ENCODE measurements at regions not wholly inside any gene's neighbourhood (a gene's known extent, or its start where the extent isn't known, plus 50 kb on each side); places are given as distances from the start of the nearest gene placed in this dataset.

DNA sequence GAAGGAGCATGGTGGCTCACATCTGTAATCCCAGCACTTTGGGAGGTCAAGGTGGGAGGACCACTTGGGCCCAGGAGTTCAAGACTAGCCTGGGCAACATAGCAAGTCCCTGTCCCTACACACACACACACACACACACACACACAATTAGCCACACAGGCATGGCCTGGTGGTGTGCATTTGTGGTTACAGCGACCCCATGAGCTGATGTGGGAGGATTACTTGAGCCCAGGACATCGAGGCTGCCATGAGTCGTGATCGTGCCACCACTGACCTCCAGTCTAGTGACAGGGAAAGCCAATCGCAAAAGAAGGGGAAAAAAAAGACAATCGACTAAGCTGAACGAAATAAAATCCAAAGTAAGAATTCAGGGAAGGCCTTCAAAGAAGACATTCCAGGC is 67.9 kb downstream of the TBX3 start:
- Histone ChIP-seq H3K4me1 (ENCODE audit: control insufficient read depth in 5 of 5, insufficient read depth in 5 of 5, low read length in 5 of 5) (peaks cover 0 to 2% (median 0%) of the 10 kb centered on the region in 5 donors), H3K9ac (ENCODE audit: insufficient read depth in 1 of 2, low read length in 2 of 2) (no peak overlapping the region), H3K4me3 (no peak overlapping the region), H3K27me3 (ENCODE audit: control insufficient read depth in 3 of 3, insufficient read depth in 3 of 3, low read length in 2 of 3) (peaks cover 0 to 2% (median 0%) of the 10 kb centered on the region in 3 donors), H3K9me3 (ENCODE audit: control insufficient read depth in 4 of 4, insufficient read depth in 3 of 4, low read length in 3 of 4) (peaks cover 0 to 5% (median under 1%) of the 10 kb centered on the region in 4 donors), H3K36me3 (ENCODE audit: control insufficient read depth in 4 of 4, insufficient read depth in 4 of 4, low read length in 4 of 4) (no peaks in the 10 kb centered on the region), H3K27ac (ENCODE audit: low read depth in 1 of 2, low read length in 1 of 2) (no peak overlapping the region)
- TF ChIP-seq, protein P1, sequence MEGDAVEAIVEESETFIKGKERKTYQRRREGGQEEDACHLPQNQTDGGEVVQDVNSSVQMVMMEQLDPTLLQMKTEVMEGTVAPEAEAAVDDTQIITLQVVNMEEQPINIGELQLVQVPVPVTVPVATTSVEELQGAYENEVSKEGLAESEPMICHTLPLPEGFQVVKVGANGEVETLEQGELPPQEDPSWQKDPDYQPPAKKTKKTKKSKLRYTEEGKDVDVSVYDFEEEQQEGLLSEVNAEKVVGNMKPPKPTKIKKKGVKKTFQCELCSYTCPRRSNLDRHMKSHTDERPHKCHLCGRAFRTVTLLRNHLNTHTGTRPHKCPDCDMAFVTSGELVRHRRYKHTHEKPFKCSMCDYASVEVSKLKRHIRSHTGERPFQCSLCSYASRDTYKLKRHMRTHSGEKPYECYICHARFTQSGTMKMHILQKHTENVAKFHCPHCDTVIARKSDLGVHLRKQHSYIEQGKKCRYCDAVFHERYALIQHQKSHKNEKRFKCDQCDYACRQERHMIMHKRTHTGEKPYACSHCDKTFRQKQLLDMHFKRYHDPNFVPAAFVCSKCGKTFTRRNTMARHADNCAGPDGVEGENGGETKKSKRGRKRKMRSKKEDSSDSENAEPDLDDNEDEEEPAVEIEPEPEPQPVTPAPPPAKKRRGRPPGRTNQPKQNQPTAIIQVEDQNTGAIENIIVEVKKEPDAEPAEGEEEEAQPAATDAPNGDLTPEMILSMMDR (IDR thresholded peaks at IDR 0.05; ENCODE audit: control extremely low read depth, extremely low read depth) = no peak
- DNase-seq (no peak), ATAC-seq (ENCODE audit: insufficient read depth, low FRiP score) (no peak)
- WGBS, 2 donors = 88 to 89% methylated on average over 7 of the region's 7 CpGs

DNA sequence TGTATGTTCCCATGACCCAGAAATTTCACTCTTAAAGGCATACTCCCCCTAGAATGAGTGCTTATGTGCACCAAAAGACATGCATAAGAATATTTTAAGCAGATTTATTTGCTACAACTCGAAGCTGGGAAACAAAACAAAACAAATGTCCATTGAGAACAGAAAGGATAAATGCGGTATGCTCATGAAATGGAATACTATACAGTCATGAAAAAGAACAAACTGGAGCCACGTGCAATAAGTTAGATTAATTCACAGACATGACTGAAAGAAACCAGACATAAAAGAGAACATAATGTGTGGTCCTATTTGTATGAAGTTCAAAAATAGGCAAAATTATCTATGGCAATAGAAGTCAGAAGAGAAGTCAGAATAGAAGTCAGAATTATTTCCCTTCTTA is 69.9 kb downstream of the TBX3 start:
- ATAC-seq (ENCODE audit: insufficient read depth, low FRiP score) = no peak
- WGBS, 2 donors = 70 to 77% methylated on average over 3 of the region's 3 CpGs

DNA sequence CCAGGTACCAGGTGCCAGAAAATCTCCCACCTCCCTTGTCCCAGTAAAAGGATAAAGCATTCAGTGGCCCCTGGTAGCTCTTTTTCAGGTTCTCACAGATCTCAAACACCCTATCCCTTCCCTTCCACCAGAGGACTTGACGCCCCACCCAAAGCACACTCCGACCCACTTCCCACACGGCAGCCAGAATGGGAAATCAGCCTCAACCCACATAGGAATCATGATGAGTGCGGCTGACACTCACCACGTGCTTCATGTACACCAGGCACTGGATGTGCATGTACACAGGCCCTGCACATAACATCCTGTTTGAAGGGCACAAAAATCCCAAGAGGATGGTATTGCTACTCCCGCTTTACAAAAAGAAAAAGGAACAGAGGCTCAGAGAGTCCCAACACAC is 71.9 kb downstream of the TBX3 start:
- Histone ChIP-seq H3K36me3 (ENCODE audit: control insufficient read depth in 4 of 4, insufficient read depth in 4 of 4, low read length in 4 of 4) (no peaks in the 10 kb centered on the region), H3K9ac (ENCODE audit: insufficient read depth in 1 of 2, low read length in 2 of 2) (no peak overlapping the region), H3K4me1 (ENCODE audit: control insufficient read depth in 5 of 5, insufficient read depth in 5 of 5, low read length in 5 of 5) (peaks cover 0 to 2% (median 0%) of the 10 kb centered on the region in 5 donors), H3K27ac (ENCODE audit: low read depth in 1 of 2, low read length in 1 of 2) (no peak overlapping the region), H3K27me3 (ENCODE audit: control insufficient read depth in 3 of 3, insufficient read depth in 3 of 3, low read length in 2 of 3) (peaks cover 0 to 7% (median 0%) of the 10 kb centered on the region in 3 donors), H3K9me3 (ENCODE audit: control insufficient read depth in 4 of 4, insufficient read depth in 3 of 4, low read length in 3 of 4) (peaks cover 0 to 5% (median 0%) of the 10 kb centered on the region in 4 donors), H3K4me3 (no peak overlapping the region)
- TF ChIP-seq, protein P1 (IDR thresholded peaks at IDR 0.05; ENCODE audit: control extremely low read depth, extremely low read depth) = no peak
- DNase-seq (no peak), ATAC-seq (ENCODE audit: insufficient read depth, low FRiP score) (no peak)
- 69 to 80% methylated on average over 6 of the region's 6 CpGs for WGBS, 2 donors

More for the DNA sequence above, 69.9 kb downstream of the TBX3 start:
- TF ChIP-seq, protein P1 (IDR thresholded peaks at IDR 0.05; ENCODE audit: control extremely low read depth, extremely low read depth) = no peak
- Histone ChIP-seq H3K4me1 (ENCODE audit: control insufficient read depth in 5 of 5, insufficient read depth in 5 of 5, low read length in 5 of 5) (peaks cover 0 to 2% (median 0%) of the 10 kb centered on the region in 5 donors), H3K9ac (ENCODE audit: insufficient read depth in 1 of 2, low read length in 2 of 2) (no peak overlapping the region), H3K27me3 (ENCODE audit: control insufficient read depth in 3 of 3, insufficient read depth in 3 of 3, low read length in 2 of 3) (peaks cover 0 to 2% (median 0%) of the 10 kb centered on the region in 3 donors), H3K9me3 (ENCODE audit: control insufficient read depth in 4 of 4, insufficient read depth in 3 of 4, low read length in 3 of 4) (peaks cover 0 to 5% (median under 1%) of the 10 kb centered on the region in 4 donors), H3K36me3 (ENCODE audit: control insufficient read depth in 4 of 4, insufficient read depth in 4 of 4, low read length in 4 of 4) (no peaks in the 10 kb centered on the region), H3K4me3 (no peak overlapping the region), H3K27ac (ENCODE audit: low read depth in 1 of 2, low read length in 1 of 2) (no peak overlapping the region)
- DNase-seq = no peak
